Immature natural killer cell (primary cell): ENCODE measurements at regions not wholly inside any gene's neighbourhood (a gene's known extent, or its start where the extent isn't known, plus 50 kb on each side); places are given as distances from the start of the nearest gene placed in this dataset.

ENCODE experiments used
- DNase-seq, 3 donors: peaks; one replicate each; pipeline ENCODE4 v3.0.0; 2022; ENCODE audit warnings: mixed read lengths in 1 of 3
- H3K27ac Mint-ChIP-seq, 6 donors: one replicate each; pipeline ENCODE4 v1.8.0; 2020; ENCODE audit warnings: mixed read lengths in 6 of 6, mild to moderate bottlenecking in 5 of 6, inconsistent platforms in 4 of 6, moderate library complexity in 3 of 6
- H3K27me3 Mint-ChIP-seq, 3 donors: one replicate each; pipeline ENCODE4 v1.8.0; 2020 to 2021; ENCODE audit warnings: low read depth in 3 of 3, mild to moderate bottlenecking in 3 of 3, mixed read lengths in 3 of 3, moderate library complexity in 3 of 3, inconsistent platforms in 1 of 3
- H3K36me3 Mint-ChIP-seq, 3 donors: one replicate each; pipeline ENCODE4 v1.8.0; 2020; ENCODE audit warnings: mixed read lengths in 3 of 3, inconsistent platforms in 2 of 3, mild to moderate bottlenecking in 2 of 3
- H3K4me1 Mint-ChIP-seq, 2 donors: one replicate each; pipeline ENCODE4 v1.8.0; 2020; ENCODE audit warnings: inconsistent platforms in 2 of 2, mild to moderate bottlenecking in 2 of 2, mixed read lengths in 2 of 2, moderate library complexity in 1 of 2
- H3K4me3 Mint-ChIP-seq, 5 donors: one replicate each; pipeline ENCODE4 v1.8.0; 2020; ENCODE audit warnings: mild to moderate bottlenecking in 5 of 5, mixed read lengths in 5 of 5, inconsistent platforms in 3 of 5, moderate library complexity in 3 of 5
- H3K9me3 Mint-ChIP-seq, 6 donors: one replicate each; pipeline ENCODE4 v1.8.0; 2020; ENCODE audit warnings: mild to moderate bottlenecking in 6 of 6, mixed read lengths in 6 of 6, inconsistent platforms in 4 of 6, moderate library complexity in 3 of 6

DNA sequence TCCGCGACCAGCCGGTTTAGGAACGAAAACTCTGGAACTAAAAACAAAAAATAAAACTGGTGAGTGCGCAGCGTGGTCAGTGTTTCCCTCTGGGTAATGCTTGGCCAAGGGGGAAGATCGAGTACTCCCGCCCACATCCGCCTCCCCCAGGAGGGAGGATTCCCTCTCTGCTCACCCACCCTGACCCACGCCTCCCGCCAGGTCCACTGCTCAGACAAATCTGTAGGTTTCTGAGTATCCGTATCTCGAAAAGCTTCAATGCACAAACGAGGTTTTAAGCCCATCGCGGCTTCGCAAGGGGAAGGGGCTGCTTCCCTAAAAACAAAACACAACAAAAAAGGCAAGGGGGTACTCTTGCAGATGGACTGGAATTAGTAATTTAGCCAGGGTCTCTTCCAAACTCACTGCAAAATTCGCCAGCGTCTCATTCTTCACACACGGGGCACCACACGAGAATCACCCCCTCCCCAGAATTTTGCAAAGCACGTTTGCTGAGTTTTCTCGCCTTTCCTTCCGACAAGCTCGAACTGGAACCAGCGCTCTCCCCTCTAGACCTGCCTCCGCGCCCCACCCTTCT, 75.2 kb downstream of the INSIG1 start:
- Mint-ChIP-seq H3K27ac (no peak overlapping the region), H3K9me3 (peaks cover 0 to 2% (median 0%) of the 10 kb centered on the region in 6 donors), H3K4me3 (peak overlapping the region; percentile 57 to 81 (median 68)), H3K36me3 (no peaks in the 10 kb centered on the region), H3K4me1 (peaks cover 24 to 32% of the 10 kb centered on the region in 2 donors), H3K27me3 (peaks cover 25 to 52% (median 26%) of the 10 kb centered on the region in 3 donors)
- no peak for DNase-seq

DNA sequence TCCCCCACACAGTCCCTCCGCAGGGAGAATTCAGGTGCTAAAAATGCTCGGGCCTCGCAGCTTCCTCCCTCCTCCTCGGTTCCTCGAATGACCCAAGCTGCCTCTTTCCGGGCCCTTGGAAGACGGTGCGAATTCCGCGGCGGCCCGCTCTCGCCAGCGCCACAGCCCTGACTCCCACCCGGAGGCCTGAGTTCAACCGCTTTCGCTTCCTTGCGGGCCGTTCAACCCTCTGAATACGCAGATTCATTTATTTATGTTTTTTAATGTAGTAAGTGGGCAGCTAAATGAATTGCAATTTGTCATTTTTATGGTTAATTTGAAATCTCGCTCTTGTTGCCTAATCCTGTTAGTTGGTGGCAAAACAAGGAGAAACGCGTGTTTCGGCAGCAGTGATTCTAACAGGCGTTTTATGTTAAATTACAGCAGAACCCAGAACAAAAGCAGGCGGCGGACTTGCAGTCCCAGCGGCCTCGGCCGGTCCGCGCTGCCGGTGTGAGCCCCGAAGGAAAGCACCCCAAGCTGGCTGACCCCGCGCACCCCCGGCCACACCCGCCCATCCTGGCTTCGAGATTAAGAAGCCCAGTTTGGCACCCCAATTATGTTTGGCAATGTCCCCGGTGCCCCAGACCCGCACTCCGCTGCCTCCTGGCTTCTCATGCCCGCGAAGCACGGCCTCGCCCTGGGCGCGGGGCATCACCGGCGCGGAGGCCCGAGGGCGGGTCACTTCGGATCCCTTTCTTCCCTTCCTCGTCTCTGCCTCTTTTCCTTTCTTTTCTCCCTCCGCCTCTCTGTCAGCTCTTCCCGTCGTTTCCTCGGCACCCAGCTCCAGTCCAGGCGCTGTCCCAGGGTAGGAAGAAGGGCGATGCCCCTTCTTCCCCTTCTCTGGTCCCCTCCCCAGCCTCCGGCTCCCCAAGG, 75.9 kb downstream of the INSIG1 start:
- peaks cover 22 to 52% (median 28%) of the 10 kb centered on the region in 3 donors for H3K27me3 Mint-ChIP-seq
- no peak overlapping the region for H3K27ac Mint-ChIP-seq
- peak overlapping the region; percentile 57 to 81 (median 68) for H3K4me3 Mint-ChIP-seq
- no peaks in the 10 kb centered on the region for H3K36me3 Mint-ChIP-seq
- H3K9me3 Mint-ChIP-seq = peaks cover 0 to 2% (median 0%) of the 10 kb centered on the region in 6 donors
- peaks cover 24 to 32% of the 10 kb centered on the region in 2 donors for H3K4me1 Mint-ChIP-seq
- DNase-seq = no peak

- Mint-ChIP-seq H3K27me3 (peaks cover 22 to 55% (median 25%) of the 10 kb centered on the region in 3 donors), H3K4me3 (peak overlapping the region; percentile 18 to 64 (median 38))
Measured at GRCh38 chr7:155374276-155375252, 76.9 kb downstream of the INSIG1 start.

GRCh38 chr7:155375337-155376277, 77.9 kb downstream of the INSIG1 start:
- Mint-ChIP-seq H3K36me3 (no peaks in the 10 kb centered on the region), H3K27ac (no peak overlapping the region), H3K4me3 (peak overlapping the region in 3 of 5 donors; percentile 27 to 61 (median 28)), H3K4me1 (peaks cover 31 to 39% of the 10 kb centered on the region in 2 donors), H3K9me3 (peaks cover 0 to 2% (median 0%) of the 10 kb centered on the region in 6 donors), H3K27me3 (peaks cover 26 to 62% (median 32%) of the 10 kb centered on the region in 3 donors)
- no peak for DNase-seq

More at GRCh38 chr7:155374276-155375252, 76.9 kb downstream of the INSIG1 start:
- Mint-ChIP-seq H3K9me3 (peaks cover 0 to 2% (median 0%) of the 10 kb centered on the region in 6 donors), H3K36me3 (no peaks in the 10 kb centered on the region), H3K4me1 (peaks cover 24 to 32% of the 10 kb centered on the region in 2 donors), H3K27ac (no peak overlapping the region)
- DNase-seq = no peak

- no peak overlapping the region for H3K4me3 Mint-ChIP-seq
- peaks cover 24 to 63% (median 30%) of the 10 kb centered on the region in 3 donors for H3K27me3 Mint-ChIP-seq
- no peak for DNase-seq
- no peak overlapping the region for H3K27ac Mint-ChIP-seq
- H3K4me1 Mint-ChIP-seq = peaks cover 40 to 45% of the 10 kb centered on the region in 2 donors
- peaks cover 0 to 4% (median 0%) of the 10 kb centered on the region in 6 donors for H3K9me3 Mint-ChIP-seq
- H3K36me3 Mint-ChIP-seq = no peaks in the 10 kb centered on the region
Measured at GRCh38 chr7:155377071-155377837, 79.6 kb downstream of the INSIG1 start.

DNA sequence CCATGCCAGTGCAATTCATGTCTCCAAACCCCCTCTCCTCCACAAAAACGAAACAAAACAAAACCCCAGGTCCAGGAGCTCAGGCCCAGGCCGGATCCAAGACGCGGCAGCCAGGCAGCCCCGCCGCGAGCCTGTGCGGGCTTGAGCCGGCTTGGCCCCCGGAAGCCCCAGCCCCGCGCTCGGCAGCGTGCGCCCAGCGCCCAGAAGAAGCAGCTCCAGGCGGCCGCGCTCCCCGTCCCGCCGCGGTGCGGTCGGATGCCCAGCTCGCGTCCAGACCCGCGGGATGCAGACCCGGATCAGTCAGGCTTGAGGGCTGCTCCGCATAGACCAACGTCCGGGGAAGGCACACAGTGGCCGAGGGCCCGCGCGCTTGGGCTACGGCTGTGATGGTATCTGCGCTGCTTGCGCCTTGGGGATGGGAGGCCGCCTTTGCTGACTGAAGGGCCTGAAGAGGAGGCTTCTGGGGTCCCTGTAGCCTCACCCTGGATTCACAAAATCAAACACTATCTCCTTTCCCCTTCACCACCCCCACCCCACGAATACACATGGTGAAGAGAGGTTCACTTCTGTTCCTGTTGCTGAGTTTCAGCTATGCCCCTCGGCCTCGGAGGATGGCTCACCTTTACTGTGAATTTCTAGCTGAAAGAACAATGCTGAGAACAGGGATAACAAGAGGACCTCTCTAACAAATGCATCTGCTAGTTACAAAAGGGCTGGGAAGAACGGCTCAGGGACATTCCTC, 79.9 kb upstream of the EN2 start:
- Mint-ChIP-seq H3K4me1 (peaks cover 36 to 40% of the 10 kb centered on the region in 2 donors), H3K9me3 (peaks cover 0 to 4% (median 0%) of the 10 kb centered on the region in 6 donors), H3K36me3 (no peaks in the 10 kb centered on the region), H3K27ac (no peak overlapping the region), H3K4me3 (no peak overlapping the region), H3K27me3 (peaks cover 24 to 64% (median 26%) of the 10 kb centered on the region in 3 donors)
- DNase-seq = no peak

DNA sequence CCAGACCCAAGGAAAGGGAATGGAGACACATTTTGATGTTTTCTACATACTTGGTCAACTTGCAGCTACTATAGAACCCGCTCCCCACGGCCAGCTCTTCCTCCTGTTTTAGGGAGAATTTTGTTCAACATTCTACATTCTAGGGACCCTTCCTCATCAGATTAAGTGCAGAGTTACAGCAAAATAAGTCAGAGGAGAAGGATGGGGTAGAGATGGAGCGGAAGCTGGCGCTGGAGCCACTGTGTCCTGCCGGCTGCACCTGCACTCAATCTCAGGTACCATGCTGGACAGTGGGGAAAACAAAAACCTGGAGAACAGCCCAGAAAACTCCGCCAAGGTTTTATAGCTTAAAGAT, 79.4 kb upstream of the EN2 start:
- Mint-ChIP-seq H3K27ac (no peak overlapping the region), H3K9me3 (peaks cover 0 to 4% (median 0%) of the 10 kb centered on the region in 6 donors), H3K4me1 (peaks cover 30 to 35% of the 10 kb centered on the region in 2 donors), H3K36me3 (no peaks in the 10 kb centered on the region), H3K4me3 (no peak overlapping the region), H3K27me3 (peaks cover 21 to 62% (median 22%) of the 10 kb centered on the region in 3 donors)
- no peak for DNase-seq

GRCh38 chr7:155378959-155379871, 78.7 kb upstream of the EN2 start:
- H3K9me3 Mint-ChIP-seq = peaks cover 0 to 4% (median 0%) of the 10 kb centered on the region in 6 donors
- peaks cover 20 to 62% (median 22%) of the 10 kb centered on the region in 3 donors for H3K27me3 Mint-ChIP-seq
- no peak overlapping the region for H3K27ac Mint-ChIP-seq
- no peak overlapping the region for H3K4me3 Mint-ChIP-seq
- no peak for DNase-seq
- no peaks in the 10 kb centered on the region for H3K36me3 Mint-ChIP-seq
- peaks cover 28 to 32% of the 10 kb centered on the region in 2 donors for H3K4me1 Mint-ChIP-seq

GRCh38 chr7:155380221-155380861, 77.6 kb upstream of the EN2 start:
- H3K9me3 Mint-ChIP-seq = peaks cover 0 to 4% (median 0%) of the 10 kb centered on the region in 6 donors
- H3K4me1 Mint-ChIP-seq = peaks cover 21 to 24% of the 10 kb centered on the region in 2 donors
- no peaks in the 10 kb centered on the region for H3K36me3 Mint-ChIP-seq
- peaks cover 16 to 57% (median 27%) of the 10 kb centered on the region in 3 donors for H3K27me3 Mint-ChIP-seq
- H3K27ac Mint-ChIP-seq = no peak overlapping the region
- peak; percentile 50 to 67 (median 50) for DNase-seq
- peak overlapping the region; percentile 5 to 38 (median 15) for H3K4me3 Mint-ChIP-seq
